ENCODE measurements at regions not wholly inside any gene's neighbourhood (a gene's known extent, or its start where the extent isn't known, plus 50 kb on each side); places are given as distances from the start of the nearest gene placed in this dataset.

DNA sequence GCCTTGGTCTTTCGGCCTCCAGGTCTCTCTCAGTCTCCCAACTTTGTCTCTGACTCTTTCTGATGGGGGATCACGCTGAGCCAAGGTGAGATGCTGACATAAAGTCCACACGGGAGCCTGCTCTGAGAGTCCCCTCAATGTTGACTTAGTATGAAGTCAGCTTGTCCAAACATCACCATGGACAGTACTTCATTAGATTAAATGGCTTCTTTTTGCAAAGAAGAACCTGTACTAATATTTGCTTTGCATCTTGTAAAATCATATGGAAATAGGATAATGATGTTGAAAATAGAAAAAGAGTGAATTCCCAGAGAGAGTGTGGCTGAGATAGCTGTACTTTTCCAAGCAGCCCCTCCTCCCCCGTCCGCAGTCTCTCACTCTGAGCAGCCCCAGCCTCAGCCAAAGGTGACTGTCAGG is 56.7 kb upstream of the SIAH1 start:
- Histone ChIP-seq H3K9me3 (ENCODE audit: control insufficient read depth in 4 of 4, low read length in 3 of 4) (no peaks in the 10 kb centered on the region), H3K4me1 (ENCODE audit: control insufficient read depth in 4 of 4, insufficient read depth in 4 of 4, low read length in 3 of 4) (no peaks in the 10 kb centered on the region), H3K4me3 (ENCODE audit: low read depth in 1 of 3, low read length in 3 of 3) (no peak overlapping the region), H3K27me3 (ENCODE audit: control insufficient read depth in 4 of 4, insufficient read depth in 4 of 4, low read length in 3 of 4) (no peaks in the 10 kb centered on the region), H3K27ac (ENCODE audit: low read depth in 1 of 2, low read length in 2 of 2) (no peak overlapping the region), H3K36me3 (ENCODE audit: control insufficient read depth in 4 of 4, insufficient read depth in 3 of 4, low read depth in 1 of 4, low read length in 3 of 4) (no peaks in the 10 kb centered on the region), H3K9ac (ENCODE audit: low read depth in 1 of 2, low read length in 2 of 2) (no peak overlapping the region)
- WGBS, result 75% methylated on average over 5 of the region's 5 CpGs
- TF ChIP-seq MAX (IDR thresholded peaks at IDR 0.05), result no peak
- no peak for DNase-seq (ENCODE audit: low spot score)

DNA sequence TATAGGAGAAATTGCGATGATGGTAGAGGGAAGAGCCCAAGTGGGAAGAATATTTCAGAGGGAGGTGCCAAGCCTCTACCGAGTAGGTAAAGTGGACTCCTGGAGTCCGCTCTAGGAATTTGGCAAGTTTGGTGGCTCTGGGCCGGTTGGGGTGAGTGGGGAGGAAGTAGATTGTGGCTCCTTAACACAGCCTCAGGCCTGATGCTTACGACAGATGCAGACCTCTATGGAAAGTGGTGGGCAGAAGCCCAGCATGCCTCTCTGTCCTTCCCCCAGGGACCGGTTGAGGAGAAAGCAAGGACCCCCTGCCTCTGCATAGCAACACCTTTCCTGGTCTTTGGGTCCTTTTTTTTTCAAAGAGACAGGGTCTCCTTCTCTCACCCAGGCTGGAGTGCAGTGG is 55.9 kb upstream of the SIAH1 start:
- Histone ChIP-seq H3K4me3 (ENCODE audit: low read depth in 1 of 3, low read length in 3 of 3) (no peak overlapping the region), H3K4me1 (ENCODE audit: control insufficient read depth in 4 of 4, insufficient read depth in 4 of 4, low read length in 3 of 4) (no peaks in the 10 kb centered on the region), H3K36me3 (ENCODE audit: control insufficient read depth in 4 of 4, insufficient read depth in 3 of 4, low read depth in 1 of 4, low read length in 3 of 4) (no peaks in the 10 kb centered on the region), H3K9ac (ENCODE audit: low read depth in 1 of 2, low read length in 2 of 2) (no peak overlapping the region), H3K9me3 (ENCODE audit: control insufficient read depth in 4 of 4, low read length in 3 of 4) (no peaks in the 10 kb centered on the region), H3K27me3 (ENCODE audit: control insufficient read depth in 4 of 4, insufficient read depth in 4 of 4, low read length in 3 of 4) (no peaks in the 10 kb centered on the region), H3K27ac (ENCODE audit: low read depth in 1 of 2, low read length in 2 of 2) (no peak overlapping the region)
- WGBS, result 90% methylated on average over 6 of the region's 6 CpGs
- TF ChIP-seq CTCF (IDR thresholded peaks at IDR 0.05; ENCODE audit: low read depth, low read length, missing input control), result no peak
- no peak for TF ChIP-seq SP1 (IDR thresholded peaks at IDR 0.05)
- no peak for TF ChIP-seq REST (IDR thresholded peaks at IDR 0.05)
- no peak for TF ChIP-seq HNF4G (IDR thresholded peaks at IDR 0.05)
- no peak for TF ChIP-seq HNF4A (conservative IDR thresholded peaks at IDR 0.05)
- DNase-seq (ENCODE audit: low spot score), result no peak

GRCh38 chr16:48438414-48438813 is 53.2 kb upstream of the SIAH1 start:
- no peak overlapping the region for H3K9ac ChIP-seq (ENCODE audit: low read depth in 1 of 2, low read length in 2 of 2)
- H3K27ac ChIP-seq (ENCODE audit: low read depth in 1 of 2, low read length in 2 of 2), result no peak overlapping the region
- 87% methylated on average over 5 of the region's 5 CpGs for WGBS
- DNase-seq (ENCODE audit: low spot score), result no peak
- no peak overlapping the region for H3K4me3 ChIP-seq (ENCODE audit: low read depth in 1 of 3, low read length in 3 of 3)
- no peaks in the 10 kb centered on the region for H3K4me1 ChIP-seq (ENCODE audit: control insufficient read depth in 4 of 4, insufficient read depth in 4 of 4, low read length in 3 of 4)
- no peaks in the 10 kb centered on the region for H3K9me3 ChIP-seq (ENCODE audit: control insufficient read depth in 4 of 4, low read length in 3 of 4)
- no peaks in the 10 kb centered on the region for H3K27me3 ChIP-seq (ENCODE audit: control insufficient read depth in 4 of 4, insufficient read depth in 4 of 4, low read length in 3 of 4)
- H3K36me3 ChIP-seq (ENCODE audit: control insufficient read depth in 4 of 4, insufficient read depth in 3 of 4, low read depth in 1 of 4, low read length in 3 of 4), result no peaks in the 10 kb centered on the region
- TF ChIP-seq EGR1 (IDR thresholded peaks at IDR 0.05; ENCODE audit: low read depth in 2 of 2), result no peak
- no peak for TF ChIP-seq FOXA2 (IDR thresholded peaks at IDR 0.05)
- no peak for TF ChIP-seq HNF4A (conservative IDR thresholded peaks at IDR 0.05)
- TF ChIP-seq FOXA1 (IDR thresholded peaks at IDR 0.05), result no peak
- TF ChIP-seq GABPA (IDR thresholded peaks at IDR 0.05 in 1 of 2, conservative IDR thresholded peaks at IDR 0.05 in 1 of 2), result no peak
- TF ChIP-seq MAX (IDR thresholded peaks at IDR 0.05), result no peak
- TF ChIP-seq JUND (IDR thresholded peaks at IDR 0.05), result no peak
- TF ChIP-seq YY1 (IDR thresholded peaks at IDR 0.05), result no peak
- no peak for TF ChIP-seq NR2F2 (IDR thresholded peaks at IDR 0.05)
- TF ChIP-seq HNF4G (IDR thresholded peaks at IDR 0.05), result no peak
- TF ChIP-seq, protein P1, sequence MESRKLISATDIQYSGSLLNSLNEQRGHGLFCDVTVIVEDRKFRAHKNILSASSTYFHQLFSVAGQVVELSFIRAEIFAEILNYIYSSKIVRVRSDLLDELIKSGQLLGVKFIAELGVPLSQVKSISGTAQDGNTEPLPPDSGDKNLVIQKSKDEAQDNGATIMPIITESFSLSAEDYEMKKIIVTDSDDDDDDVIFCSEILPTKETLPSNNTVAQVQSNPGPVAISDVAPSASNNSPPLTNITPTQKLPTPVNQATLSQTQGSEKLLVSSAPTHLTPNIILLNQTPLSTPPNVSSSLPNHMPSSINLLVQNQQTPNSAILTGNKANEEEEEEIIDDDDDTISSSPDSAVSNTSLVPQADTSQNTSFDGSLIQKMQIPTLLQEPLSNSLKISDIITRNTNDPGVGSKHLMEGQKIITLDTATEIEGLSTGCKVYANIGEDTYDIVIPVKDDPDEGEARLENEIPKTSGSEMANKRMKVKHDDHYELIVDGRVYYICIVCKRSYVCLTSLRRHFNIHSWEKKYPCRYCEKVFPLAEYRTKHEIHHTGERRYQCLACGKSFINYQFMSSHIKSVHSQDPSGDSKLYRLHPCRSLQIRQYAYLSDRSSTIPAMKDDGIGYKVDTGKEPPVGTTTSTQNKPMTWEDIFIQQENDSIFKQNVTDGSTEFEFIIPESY (IDR thresholded peaks at IDR 0.05), result no peak
- no peak for TF ChIP-seq RXRA (IDR thresholded peaks at IDR 0.05)
- TF ChIP-seq, protein P2, sequence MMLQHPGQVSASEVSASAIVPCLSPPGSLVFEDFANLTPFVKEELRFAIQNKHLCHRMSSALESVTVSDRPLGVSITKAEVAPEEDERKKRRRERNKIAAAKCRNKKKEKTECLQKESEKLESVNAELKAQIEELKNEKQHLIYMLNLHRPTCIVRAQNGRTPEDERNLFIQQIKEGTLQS (IDR thresholded peaks at IDR 0.05), result no peak
- TF ChIP-seq SP1 (IDR thresholded peaks at IDR 0.05), result no peak
- no peak for TF ChIP-seq CTCF (IDR thresholded peaks at IDR 0.05; ENCODE audit: low read depth, low read length, missing input control)
- no peak for TF ChIP-seq RAD21 (IDR thresholded peaks at IDR 0.05)
